Central memory CD4-positive, alpha-beta T cell (primary cell): ENCODE measurements at regions not wholly inside any gene's neighbourhood (a gene's known extent, or its start where the extent isn't known, plus 50 kb on each side); places are given as distances from the start of the nearest gene placed in this dataset.
"Not testable (repeated sequence)": the region's sequence is repeated elsewhere in the genome, so short reads cannot be mapped to it uniquely, and the experiment has no call there.

ENCODE experiments used
- DNase-seq: peaks from one replicate; pipeline ENCODE4 v3.0.0; 2022

- DNase-seq: no peak
Measured at GRCh38 chr2:122519821-122520611, 764.6 kb downstream of the TSN start.

- no peak for DNase-seq
Measured at GRCh38 chr2:122523143-122523542, 767.7 kb downstream of the TSN start.

- DNase-seq: no peak
Measured at GRCh38 chr2:122523981-122524380, 768.5 kb downstream of the TSN start.

GRCh38 chr2:122525336-122525735 lies 769.9 kb downstream of the TSN start:
- DNase-seq: no peak

- no peak for DNase-seq
Measured at GRCh38 chr2:122528061-122528460, 772.6 kb downstream of the TSN start.

GRCh38 chr2:122528958-122529705 lies 773.7 kb downstream of the TSN start:
- no peak for DNase-seq

- DNase-seq: no peak
Measured at GRCh38 chr2:122530814-122531213, 775.4 kb downstream of the TSN start.

- no peak for DNase-seq
Measured at GRCh38 chr2:122531290-122532071, 776.0 kb downstream of the TSN start.

- DNase-seq: no peak
Measured at GRCh38 chr2:122532072-122532344, 776.6 kb downstream of the TSN start.

- DNase-seq: no peak
Measured at GRCh38 chr2:122532481-122532880, 777.0 kb downstream of the TSN start.

GRCh38 chr2:122535960-122536505 lies 780.6 kb downstream of the TSN start:
- no peak for DNase-seq

- DNase-seq: no peak
Measured at GRCh38 chr2:122539311-122539710, 783.9 kb downstream of the TSN start.

GRCh38 chr2:122539920-122540319 lies 784.5 kb downstream of the TSN start:
- no peak for DNase-seq

- DNase-seq: no peak
Measured at GRCh38 chr2:122542236-122542635, 786.8 kb downstream of the TSN start.

- no peak for DNase-seq
Measured at GRCh38 chr2:122542646-122543045, 787.2 kb downstream of the TSN start.

- no peak for DNase-seq
Measured at GRCh38 chr2:122543815-122544214, 788.4 kb downstream of the TSN start.

- no peak for DNase-seq
Measured at GRCh38 chr2:122545821-122546220, 790.4 kb downstream of the TSN start.

GRCh38 chr2:122562775-122563174 lies 807.3 kb downstream of the TSN start:
- no peak for DNase-seq

- DNase-seq: no peak
Measured at GRCh38 chr2:122563781-122564180, 808.3 kb downstream of the TSN start.

GRCh38 chr2:122564843-122565242 lies 809.4 kb downstream of the TSN start:
- DNase-seq: no peak

GRCh38 chr2:122565364-122565763 lies 809.9 kb downstream of the TSN start:
- no peak for DNase-seq

GRCh38 chr2:122570641-122571040 lies 815.2 kb downstream of the TSN start:
- DNase-seq: no peak

GRCh38 chr2:122571471-122571870 lies 816.0 kb downstream of the TSN start:
- not testable (repeated sequence) for DNase-seq
